SK-N-SH treated with all-trans-retinoic acid at 6 μM for 48 hours (cell line): ENCODE measurements at regions not wholly inside any gene's neighbourhood (a gene's known extent, or its start where the extent isn't known, plus 50 kb on each side); places are given as distances from the start of the nearest gene placed in this dataset.

Experiments used
- ATAC-seq: fragments of 200-7000 bp; cut with Tn5 transposase; 3 replicates; pipeline ENCODE4 v1.9.1; 2020; ENCODE audit warnings: mild to moderate bottlenecking, moderate library complexity
- ARNTL ChIP-seq: fragments of 450-650 bp; formaldehyde crosslinking; IDR thresholded peaks from 2 replicates; pipeline ENCODE4 v1.5.0; 2020; ENCODE audit warnings: low read depth, mild to moderate bottlenecking, moderate library complexity, borderline replicate concordance
- BACH2 ChIP-seq: fragments of 250-450 bp; sonication (Bioruptor Pico); IDR thresholded peaks from 2 replicates; pipeline ENCODE4 v1.9.0; 2021; ENCODE audit warnings: mild to moderate bottlenecking, borderline replicate concordance
- CSDC2 ChIP-seq: fragments of 250-450 bp; sonication (Bioruptor Pico); IDR thresholded peaks from 2 replicates; pipeline ENCODE4 v1.5.0; 2020; ENCODE audit warnings: mild to moderate bottlenecking, moderate library complexity
- ESRRG ChIP-seq: fragments of 250-450 bp; sonication (Bioruptor Pico); IDR thresholded peaks from 2 replicates; pipeline ENCODE4 v1.6.1; 2021; ENCODE audit warnings: mild to moderate bottlenecking
- GLIS3 ChIP-seq: fragments of 250-450 bp; sonication (Bioruptor Pico); IDR thresholded peaks from 2 replicates; pipeline ENCODE4 v1.5.0; 2020; ENCODE audit warnings: mild to moderate bottlenecking, moderate library complexity
- ISL1 ChIP-seq: fragments of 250-450 bp; sonication (Bioruptor Pico); IDR thresholded peaks from 2 replicates; pipeline ENCODE4 v2.1.2; 2022; ENCODE audit warnings: mild to moderate bottlenecking, moderate library complexity
- OSR1 ChIP-seq: fragments of 250-450 bp; sonication (Bioruptor Pico); IDR thresholded peaks from 2 replicates; pipeline ENCODE4 v1.8.0; 2022; ENCODE audit warnings: moderate library complexity, mild to moderate bottlenecking, inconsistent platforms
- PPARA ChIP-seq: fragments of 250-450 bp; sonication (Bioruptor Pico); IDR thresholded peaks from 2 replicates; pipeline ENCODE4 v1.5.0; 2020; ENCODE audit warnings: mild to moderate bottlenecking, borderline replicate concordance
- RARB ChIP-seq: fragments of 250-450 bp; sonication (Bioruptor Pico); IDR thresholded peaks from 2 replicates; pipeline ENCODE4 v1.8.0; 2021; ENCODE audit warnings: mild to moderate bottlenecking, moderate library complexity
- SNAI2 ChIP-seq: fragments of 250-450 bp; sonication (Bioruptor Pico); IDR thresholded peaks from 2 replicates; pipeline ENCODE4 v1.5.0; 2020; ENCODE audit warnings: mild to moderate bottlenecking, moderate library complexity
- TCF4 ChIP-seq: fragments of 250-450 bp; sonication (Bioruptor Pico); IDR thresholded peaks from 2 replicates; pipeline ENCODE4 v1.8.0; 2021; ENCODE audit warnings: mild to moderate bottlenecking, moderate library complexity, borderline replicate concordance
- ZC3H10 ChIP-seq: fragments of 250-450 bp; sonication (Bioruptor Pico); IDR thresholded peaks from 2 replicates; pipeline ENCODE4 v1.5.1; 2021; ENCODE audit warnings: mild to moderate bottlenecking, moderate library complexity
- ZFP3 ChIP-seq: fragments of 250-450 bp; sonication (Bioruptor Pico); IDR thresholded peaks from 2 replicates; pipeline ENCODE4 v1.5.0; 2020; ENCODE audit warnings: mild to moderate bottlenecking, moderate library complexity
- ZFP30 ChIP-seq: fragments of 450-650 bp; formaldehyde crosslinking; IDR thresholded peaks from 2 replicates; pipeline ENCODE4 v1.5.0; 2022; ENCODE audit warnings: mild to moderate bottlenecking, moderate library complexity
- ZNF70 ChIP-seq: fragments of 450-650 bp; formaldehyde crosslinking; IDR thresholded peaks from 2 replicates; pipeline ENCODE4 v1.5.0; 2020; ENCODE audit warnings: mild to moderate bottlenecking, moderate library complexity
- TF ChIP-seq, protein P1 (sequence below): fragments of 250-450 bp; sonication (Bioruptor Pico); IDR thresholded peaks from 2 replicates; pipeline ENCODE4 v1.8.0; 2020; ENCODE audit warnings: mild to moderate bottlenecking, moderate library complexity, borderline replicate concordance
- TF ChIP-seq, protein P2 (sequence below): fragments of 250-450 bp; sonication (Bioruptor Pico); IDR thresholded peaks from 2 replicates; pipeline ENCODE4 v1.5.1; 2020; ENCODE audit warnings: low read depth, mild to moderate bottlenecking, moderate library complexity
- TF ChIP-seq, protein P3 (sequence below): fragments of 250-450 bp; sonication (Bioruptor Pico); IDR thresholded peaks from 2 replicates; pipeline ENCODE4 v1.8.0; 2021; ENCODE audit warnings: low read depth, mild to moderate bottlenecking, moderate library complexity, borderline replicate concordance
- TF ChIP-seq, protein P4 (sequence below): fragments of 250-450 bp; sonication (Bioruptor Pico); IDR thresholded peaks from 2 replicates; pipeline ENCODE4 v1.5.0; 2020; ENCODE audit warnings: mild to moderate bottlenecking, moderate library complexity

DNA sequence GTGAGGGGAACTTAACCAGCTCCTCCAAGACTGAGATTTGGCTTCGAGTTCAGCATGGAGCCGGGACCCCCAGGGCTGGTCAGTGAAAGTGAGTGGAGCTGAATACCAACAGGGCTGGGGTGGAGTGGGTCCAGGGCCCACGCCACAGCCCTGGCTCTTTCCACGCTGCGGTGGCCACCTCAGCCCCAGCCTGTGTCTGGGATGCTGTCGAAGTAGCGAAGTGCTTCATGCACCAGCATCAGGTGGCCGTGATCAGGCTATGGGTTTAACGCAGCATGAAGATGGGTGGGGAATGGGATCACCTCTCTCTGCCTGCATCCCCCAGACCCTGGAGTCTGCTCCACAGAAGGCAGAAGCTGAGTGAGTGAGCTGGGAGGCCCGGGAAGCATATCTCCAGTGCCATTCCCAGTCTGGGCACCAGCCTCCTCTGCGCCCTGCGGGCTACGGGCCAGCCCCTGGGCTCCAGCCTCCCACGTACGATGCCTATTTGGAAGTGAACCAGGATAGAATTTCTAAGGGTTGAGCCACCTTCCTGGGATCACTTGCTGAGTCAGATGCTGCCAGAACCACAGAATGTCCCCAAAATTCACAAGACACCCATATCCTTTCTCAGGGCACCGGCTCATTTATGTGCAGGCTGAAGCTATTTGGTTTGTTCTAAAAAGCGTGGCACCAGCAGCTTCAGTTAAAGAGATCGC lies 131.1 kb upstream of the CHST15 start (continued):
- TF ChIP-seq, protein P1, sequence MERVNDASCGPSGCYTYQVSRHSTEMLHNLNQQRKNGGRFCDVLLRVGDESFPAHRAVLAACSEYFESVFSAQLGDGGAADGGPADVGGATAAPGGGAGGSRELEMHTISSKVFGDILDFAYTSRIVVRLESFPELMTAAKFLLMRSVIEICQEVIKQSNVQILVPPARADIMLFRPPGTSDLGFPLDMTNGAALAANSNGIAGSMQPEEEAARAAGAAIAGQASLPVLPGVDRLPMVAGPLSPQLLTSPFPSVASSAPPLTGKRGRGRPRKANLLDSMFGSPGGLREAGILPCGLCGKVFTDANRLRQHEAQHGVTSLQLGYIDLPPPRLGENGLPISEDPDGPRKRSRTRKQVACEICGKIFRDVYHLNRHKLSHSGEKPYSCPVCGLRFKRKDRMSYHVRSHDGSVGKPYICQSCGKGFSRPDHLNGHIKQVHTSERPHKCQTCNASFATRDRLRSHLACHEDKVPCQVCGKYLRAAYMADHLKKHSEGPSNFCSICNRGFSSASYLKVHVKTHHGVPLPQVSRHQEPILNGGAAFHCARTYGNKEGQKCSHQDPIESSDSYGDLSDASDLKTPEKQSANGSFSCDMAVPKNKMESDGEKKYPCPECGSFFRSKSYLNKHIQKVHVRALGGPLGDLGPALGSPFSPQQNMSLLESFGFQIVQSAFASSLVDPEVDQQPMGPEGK (CRISPR knock-in tag) = no peak
- TF ChIP-seq, all 23 proteins: peak for 0

DNA sequence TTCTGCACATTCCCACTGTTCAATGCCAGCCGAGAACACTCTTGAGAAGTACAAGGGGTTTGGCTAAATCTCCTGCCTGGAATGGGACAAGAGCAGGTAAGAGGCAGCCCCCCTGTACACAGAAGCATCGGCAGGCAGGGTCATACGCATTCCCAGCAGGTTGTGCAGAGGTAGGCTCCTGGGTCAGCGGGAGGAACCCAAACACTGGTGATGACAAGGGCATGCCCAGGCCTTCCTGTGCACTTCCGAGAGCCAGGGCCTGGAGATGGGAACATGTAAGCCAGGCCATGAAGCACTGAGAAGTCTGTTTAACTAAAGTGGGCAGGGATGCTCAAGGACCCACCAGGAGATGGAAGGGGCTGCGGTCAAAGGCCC lies 130.3 kb upstream of the CHST15 start:
- ATAC-seq = no peak

DNA sequence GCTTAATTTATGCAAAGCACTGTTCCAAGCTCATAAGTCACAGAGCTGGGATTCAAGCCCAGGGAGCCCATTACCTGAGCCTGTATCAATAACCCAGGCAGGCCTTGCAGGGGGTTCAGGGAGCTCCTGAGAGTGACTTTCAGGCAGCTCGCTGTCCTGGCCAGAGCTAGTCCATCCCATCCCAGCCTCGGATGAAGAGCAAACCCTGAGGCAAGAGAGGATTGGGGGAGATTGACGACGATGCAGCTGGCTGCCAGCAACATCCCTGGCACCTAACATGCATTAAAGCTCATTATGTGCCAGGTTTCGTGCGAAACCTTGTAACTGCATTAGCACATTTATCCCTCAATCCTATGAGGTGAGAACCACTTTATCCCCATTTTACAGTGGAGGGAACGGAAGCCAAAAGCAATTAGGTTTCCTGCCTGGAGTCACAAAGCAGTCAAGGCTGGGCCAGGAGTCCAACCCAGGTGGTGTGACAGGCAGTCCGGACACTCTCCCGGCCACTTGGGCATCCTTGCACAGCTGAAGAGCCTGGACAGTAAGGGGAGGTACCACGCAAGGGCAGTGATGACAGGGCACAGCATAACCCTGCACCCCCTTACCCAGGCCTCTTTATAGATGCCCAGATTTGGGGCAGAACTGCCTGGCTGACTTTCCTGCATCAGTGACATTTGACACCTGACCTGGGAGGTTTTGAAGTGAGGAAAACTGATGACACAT lies 129.8 kb upstream of the CHST15 start:
- TF ChIP-seq RARB = no peak
- TF ChIP-seq ESRRG (CRISPR knock-in tag) = no peak
- no peak for TF ChIP-seq TCF4
- TF ChIP-seq ISL1 = no peak
- TF ChIP-seq CSDC2 (CRISPR knock-in tag) = no peak
- TF ChIP-seq PPARA (CRISPR knock-in tag) = no peak
- TF ChIP-seq, all 23 proteins: peak for 0
- ATAC-seq = no peak

More for the DNA sequence above, 130.3 kb upstream of the CHST15 start:
- TF ChIP-seq, protein P2, sequence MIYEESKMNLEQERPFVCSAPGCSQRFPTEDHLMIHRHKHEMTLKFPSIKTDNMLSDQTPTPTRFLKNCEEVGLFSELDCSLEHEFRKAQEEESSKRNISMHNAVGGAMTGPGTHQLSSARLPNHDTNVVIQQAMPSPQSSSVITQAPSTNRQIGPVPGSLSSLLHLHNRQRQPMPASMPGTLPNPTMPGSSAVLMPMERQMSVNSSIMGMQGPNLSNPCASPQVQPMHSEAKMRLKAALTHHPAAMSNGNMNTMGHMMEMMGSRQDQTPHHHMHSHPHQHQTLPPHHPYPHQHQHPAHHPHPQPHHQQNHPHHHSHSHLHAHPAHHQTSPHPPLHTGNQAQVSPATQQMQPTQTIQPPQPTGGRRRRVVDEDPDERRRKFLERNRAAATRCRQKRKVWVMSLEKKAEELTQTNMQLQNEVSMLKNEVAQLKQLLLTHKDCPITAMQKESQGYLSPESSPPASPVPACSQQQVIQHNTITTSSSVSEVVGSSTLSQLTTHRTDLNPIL = no peak
- TF ChIP-seq, protein P3, sequence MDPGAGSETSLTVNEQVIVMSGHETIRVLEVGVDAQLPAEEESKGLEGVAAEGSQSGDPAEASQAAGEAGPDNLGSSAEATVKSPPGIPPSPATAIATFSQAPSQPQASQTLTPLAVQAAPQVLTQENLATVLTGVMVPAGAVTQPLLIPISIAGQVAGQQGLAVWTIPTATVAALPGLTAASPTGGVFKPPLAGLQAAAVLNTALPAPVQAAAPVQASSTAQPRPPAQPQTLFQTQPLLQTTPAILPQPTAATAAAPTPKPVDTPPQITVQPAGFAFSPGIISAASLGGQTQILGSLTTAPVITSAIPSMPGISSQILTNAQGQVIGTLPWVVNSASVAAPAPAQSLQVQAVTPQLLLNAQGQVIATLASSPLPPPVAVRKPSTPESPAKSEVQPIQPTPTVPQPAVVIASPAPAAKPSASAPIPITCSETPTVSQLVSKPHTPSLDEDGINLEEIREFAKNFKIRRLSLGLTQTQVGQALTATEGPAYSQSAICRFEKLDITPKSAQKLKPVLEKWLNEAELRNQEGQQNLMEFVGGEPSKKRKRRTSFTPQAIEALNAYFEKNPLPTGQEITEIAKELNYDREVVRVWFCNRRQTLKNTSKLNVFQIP (CRISPR knock-in tag) = no peak
- TF ChIP-seq ISL1 = no peak

DNA sequence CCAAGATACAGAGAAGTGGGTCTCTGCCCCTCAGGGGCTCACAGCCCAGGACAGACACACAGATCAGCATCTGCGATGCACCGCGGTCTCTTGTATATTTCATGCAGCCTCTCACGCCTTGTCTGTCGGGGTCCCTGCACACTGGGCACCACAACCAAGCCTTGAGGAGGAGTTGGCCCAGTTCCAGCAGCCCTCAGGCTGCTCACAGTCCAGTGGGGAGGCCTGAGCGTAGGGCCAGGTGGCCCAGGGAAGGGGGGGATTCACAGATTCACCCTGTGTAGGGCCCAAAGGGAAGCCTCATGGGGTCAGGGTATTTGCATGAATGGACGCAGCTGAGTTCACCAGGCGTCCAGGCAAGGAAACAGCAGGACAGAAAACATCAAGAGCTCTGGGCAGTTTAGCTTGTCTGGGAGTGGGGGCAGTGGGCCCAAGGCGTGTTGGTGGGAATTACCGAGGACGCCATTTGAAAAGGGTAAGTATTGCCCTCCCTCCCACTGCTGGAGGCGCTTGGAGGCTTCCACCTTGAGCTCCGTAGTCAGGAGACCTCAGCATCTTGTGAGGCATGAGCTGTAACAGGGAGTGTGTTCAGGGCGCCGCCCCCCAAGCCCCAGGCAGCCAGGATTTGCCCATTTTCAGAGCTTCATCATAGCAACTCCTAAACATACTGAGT lies 129.1 kb upstream of the CHST15 start:
- no peak for ATAC-seq
- TF ChIP-seq TCF4 (no peak), BACH2 (no peak), ZFP30 (no peak), ZFP3 (CRISPR knock-in tag) (no peak), ZNF70 (CRISPR knock-in tag) (no peak), ISL1 (no peak), OSR1 (CRISPR knock-in tag) (no peak), GLIS3 (CRISPR knock-in tag) (no peak), ZC3H10 (CRISPR knock-in tag) (no peak), RARB (no peak), ARNTL (CRISPR knock-in tag) (no peak), SNAI2 (CRISPR knock-in tag) (no peak), PPARA (CRISPR knock-in tag) (no peak)
- TF ChIP-seq, protein P1 (CRISPR knock-in tag) = no peak
- TF ChIP-seq, protein P4, sequence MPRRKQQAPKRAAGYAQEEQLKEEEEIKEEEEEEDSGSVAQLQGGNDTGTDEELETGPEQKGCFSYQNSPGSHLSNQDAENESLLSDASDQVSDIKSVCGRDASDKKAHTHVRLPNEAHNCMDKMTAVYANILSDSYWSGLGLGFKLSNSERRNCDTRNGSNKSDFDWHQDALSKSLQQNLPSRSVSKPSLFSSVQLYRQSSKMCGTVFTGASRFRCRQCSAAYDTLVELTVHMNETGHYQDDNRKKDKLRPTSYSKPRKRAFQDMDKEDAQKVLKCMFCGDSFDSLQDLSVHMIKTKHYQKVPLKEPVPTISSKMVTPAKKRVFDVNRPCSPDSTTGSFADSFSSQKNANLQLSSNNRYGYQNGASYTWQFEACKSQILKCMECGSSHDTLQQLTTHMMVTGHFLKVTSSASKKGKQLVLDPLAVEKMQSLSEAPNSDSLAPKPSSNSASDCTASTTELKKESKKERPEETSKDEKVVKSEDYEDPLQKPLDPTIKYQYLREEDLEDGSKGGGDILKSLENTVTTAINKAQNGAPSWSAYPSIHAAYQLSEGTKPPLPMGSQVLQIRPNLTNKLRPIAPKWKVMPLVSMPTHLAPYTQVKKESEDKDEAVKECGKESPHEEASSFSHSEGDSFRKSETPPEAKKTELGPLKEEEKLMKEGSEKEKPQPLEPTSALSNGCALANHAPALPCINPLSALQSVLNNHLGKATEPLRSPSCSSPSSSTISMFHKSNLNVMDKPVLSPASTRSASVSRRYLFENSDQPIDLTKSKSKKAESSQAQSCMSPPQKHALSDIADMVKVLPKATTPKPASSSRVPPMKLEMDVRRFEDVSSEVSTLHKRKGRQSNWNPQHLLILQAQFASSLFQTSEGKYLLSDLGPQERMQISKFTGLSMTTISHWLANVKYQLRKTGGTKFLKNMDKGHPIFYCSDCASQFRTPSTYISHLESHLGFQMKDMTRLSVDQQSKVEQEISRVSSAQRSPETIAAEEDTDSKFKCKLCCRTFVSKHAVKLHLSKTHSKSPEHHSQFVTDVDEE = no peak
- TF ChIP-seq, protein P3 (CRISPR knock-in tag) = no peak
- TF ChIP-seq, protein P2 = no peak
